ENCODE measurements at regions not wholly inside any gene's neighbourhood (a gene's known extent, or its start where the extent isn't known, plus 50 kb on each side); places are given as distances from the start of the nearest gene placed in this dataset.

DNA sequence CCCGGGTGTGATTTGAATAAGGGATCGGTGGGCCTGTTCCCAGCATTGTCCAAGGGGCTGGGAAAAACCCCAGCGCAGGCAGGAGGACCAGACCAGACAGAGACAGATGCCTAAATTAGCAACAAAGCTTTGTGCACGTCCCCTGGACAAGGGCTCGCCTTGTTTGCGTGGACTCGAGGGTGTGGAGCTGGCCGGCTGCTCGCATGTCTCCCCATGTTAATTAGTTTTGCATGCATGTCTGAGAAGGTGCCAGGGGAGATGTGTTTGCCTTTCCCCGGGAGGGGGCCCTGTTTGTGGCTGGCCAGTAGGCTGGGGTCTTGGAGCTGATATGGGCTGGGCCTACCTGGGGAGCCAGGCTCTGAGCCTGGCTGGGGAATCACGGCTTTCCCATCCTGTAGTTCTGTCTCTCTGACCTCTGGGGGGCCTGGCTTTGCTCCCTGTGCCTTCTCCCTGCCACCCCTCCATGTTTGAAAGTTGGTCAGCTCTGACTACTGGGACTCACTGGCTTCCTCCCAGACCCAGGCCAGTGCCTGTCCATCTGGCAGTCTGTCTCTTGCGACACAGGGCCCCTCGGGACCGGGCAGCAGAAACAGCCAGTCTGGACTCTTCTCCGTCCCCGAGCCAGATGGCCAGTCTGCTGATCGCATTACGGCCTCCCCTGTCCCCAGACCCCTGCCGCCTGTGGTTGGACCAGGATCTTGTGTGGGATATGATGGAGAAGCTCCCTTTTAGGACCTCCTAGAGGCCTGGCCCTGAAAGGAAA lies 55.4 kb upstream of the POLG start:
- no peaks in the 10 kb centered on the region for H3K79me2 ChIP-seq (ENCODE audit: control insufficient read depth, low read length)
- no peak overlapping the region for H3K27ac ChIP-seq (ENCODE audit: low read depth, low read length)
- H3F3A ChIP-seq (ENCODE audit: control insufficient read depth, insufficient read depth) = no peaks in the 10 kb centered on the region
- peaks cover 26% of the 10 kb centered on the region for H3K27me3 ChIP-seq (ENCODE audit: control insufficient read depth, low read length)
- no peaks in the 10 kb centered on the region for H3K36me3 ChIP-seq (ENCODE audit: control insufficient read depth, low read length)
- H3K4me3 ChIP-seq (ENCODE audit: low read length) = no peak overlapping the region
- H4K20me1 ChIP-seq (ENCODE audit: control insufficient read depth, insufficient read depth, low read depth, low read length) = no peaks in the 10 kb centered on the region
- no peaks in the 10 kb centered on the region for H3K9me3 ChIP-seq (ENCODE audit: control insufficient read depth, insufficient read depth, low read length)
- no peaks in the 10 kb centered on the region for H3K4me1 ChIP-seq (ENCODE audit: control insufficient read depth, low read length)
- TF ChIP-seq, protein P1, sequence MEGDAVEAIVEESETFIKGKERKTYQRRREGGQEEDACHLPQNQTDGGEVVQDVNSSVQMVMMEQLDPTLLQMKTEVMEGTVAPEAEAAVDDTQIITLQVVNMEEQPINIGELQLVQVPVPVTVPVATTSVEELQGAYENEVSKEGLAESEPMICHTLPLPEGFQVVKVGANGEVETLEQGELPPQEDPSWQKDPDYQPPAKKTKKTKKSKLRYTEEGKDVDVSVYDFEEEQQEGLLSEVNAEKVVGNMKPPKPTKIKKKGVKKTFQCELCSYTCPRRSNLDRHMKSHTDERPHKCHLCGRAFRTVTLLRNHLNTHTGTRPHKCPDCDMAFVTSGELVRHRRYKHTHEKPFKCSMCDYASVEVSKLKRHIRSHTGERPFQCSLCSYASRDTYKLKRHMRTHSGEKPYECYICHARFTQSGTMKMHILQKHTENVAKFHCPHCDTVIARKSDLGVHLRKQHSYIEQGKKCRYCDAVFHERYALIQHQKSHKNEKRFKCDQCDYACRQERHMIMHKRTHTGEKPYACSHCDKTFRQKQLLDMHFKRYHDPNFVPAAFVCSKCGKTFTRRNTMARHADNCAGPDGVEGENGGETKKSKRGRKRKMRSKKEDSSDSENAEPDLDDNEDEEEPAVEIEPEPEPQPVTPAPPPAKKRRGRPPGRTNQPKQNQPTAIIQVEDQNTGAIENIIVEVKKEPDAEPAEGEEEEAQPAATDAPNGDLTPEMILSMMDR (IDR thresholded peaks at IDR 0.05; ENCODE audit: low read depth, low read length, poor library complexity, severe bottlenecking) = no peak
- TF ChIP-seq EZH2phosphoT487 (IDR thresholded peaks at IDR 0.05; ENCODE audit: borderline replicate concordance, low read length) = no peak
- no peak overlapping the region for H3K4me2 ChIP-seq (ENCODE audit: low read length)
- H3K9me2 ChIP-seq (replicated peaks; ENCODE audit: control insufficient read depth, low read length) = no peaks in the 10 kb centered on the region

DNA sequence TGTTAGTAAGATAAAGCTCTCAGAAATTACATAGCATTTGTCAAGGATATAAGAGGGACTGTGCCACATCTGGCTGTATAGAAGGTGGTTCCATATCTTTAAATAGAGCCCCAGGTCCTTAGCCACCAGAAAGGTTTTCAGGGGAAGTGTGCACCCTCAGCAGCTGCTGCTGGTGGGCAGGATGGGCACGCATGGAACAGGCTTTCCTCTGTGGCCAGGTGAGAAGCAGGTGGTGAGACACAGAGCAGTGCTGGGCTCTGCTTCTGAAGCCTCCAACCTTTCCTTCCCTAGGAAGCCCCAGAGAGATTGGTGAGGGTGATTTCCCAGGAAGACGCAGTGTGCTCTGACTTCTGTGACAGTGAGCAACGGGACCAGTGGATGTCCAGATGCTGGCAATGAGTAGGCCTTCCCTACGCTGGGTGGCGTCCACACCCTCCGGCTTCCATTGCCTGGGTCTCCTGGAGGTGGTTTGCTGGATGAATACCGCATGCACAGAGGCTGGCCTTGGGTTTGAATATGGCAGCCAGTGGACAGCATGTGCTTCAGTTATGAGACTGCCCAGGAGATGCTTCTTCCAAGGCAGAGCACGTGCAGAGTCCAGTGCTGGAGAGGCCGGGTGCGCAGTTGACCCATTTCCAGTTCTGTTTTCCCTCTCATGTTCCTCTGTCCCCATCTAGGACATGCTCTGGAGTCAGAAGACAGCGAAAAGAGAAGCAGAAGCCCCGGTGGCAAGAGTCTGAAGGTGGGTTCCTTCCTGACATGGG lies 52.7 kb upstream of the POLG start:
- Histone ChIP-seq H3K27me3 (ENCODE audit: control insufficient read depth, low read length) (peaks cover 10% of the 10 kb centered on the region), H3F3A (ENCODE audit: control insufficient read depth, insufficient read depth) (no peaks in the 10 kb centered on the region), H3K9me3 (ENCODE audit: control insufficient read depth, insufficient read depth, low read length) (no peaks in the 10 kb centered on the region), H3K79me2 (ENCODE audit: control insufficient read depth, low read length) (no peaks in the 10 kb centered on the region), H3K27ac (ENCODE audit: low read depth, low read length) (no peak overlapping the region), H3K4me3 (ENCODE audit: low read length) (no peak overlapping the region), H3K4me1 (ENCODE audit: control insufficient read depth, low read length) (no peaks in the 10 kb centered on the region), H4K20me1 (ENCODE audit: control insufficient read depth, insufficient read depth, low read depth, low read length) (no peaks in the 10 kb centered on the region), H3K9me2 (replicated peaks; ENCODE audit: control insufficient read depth, low read length) (no peaks in the 10 kb centered on the region), H3K4me2 (ENCODE audit: low read length) (no peak overlapping the region), H3K36me3 (ENCODE audit: control insufficient read depth, low read length) (no peaks in the 10 kb centered on the region)
- TF ChIP-seq, protein P1 (IDR thresholded peaks at IDR 0.05; ENCODE audit: low read depth, low read length, poor library complexity, severe bottlenecking) = no peak
- TF ChIP-seq EZH2phosphoT487 (IDR thresholded peaks at IDR 0.05; ENCODE audit: borderline replicate concordance, low read length) = no peak

DNA sequence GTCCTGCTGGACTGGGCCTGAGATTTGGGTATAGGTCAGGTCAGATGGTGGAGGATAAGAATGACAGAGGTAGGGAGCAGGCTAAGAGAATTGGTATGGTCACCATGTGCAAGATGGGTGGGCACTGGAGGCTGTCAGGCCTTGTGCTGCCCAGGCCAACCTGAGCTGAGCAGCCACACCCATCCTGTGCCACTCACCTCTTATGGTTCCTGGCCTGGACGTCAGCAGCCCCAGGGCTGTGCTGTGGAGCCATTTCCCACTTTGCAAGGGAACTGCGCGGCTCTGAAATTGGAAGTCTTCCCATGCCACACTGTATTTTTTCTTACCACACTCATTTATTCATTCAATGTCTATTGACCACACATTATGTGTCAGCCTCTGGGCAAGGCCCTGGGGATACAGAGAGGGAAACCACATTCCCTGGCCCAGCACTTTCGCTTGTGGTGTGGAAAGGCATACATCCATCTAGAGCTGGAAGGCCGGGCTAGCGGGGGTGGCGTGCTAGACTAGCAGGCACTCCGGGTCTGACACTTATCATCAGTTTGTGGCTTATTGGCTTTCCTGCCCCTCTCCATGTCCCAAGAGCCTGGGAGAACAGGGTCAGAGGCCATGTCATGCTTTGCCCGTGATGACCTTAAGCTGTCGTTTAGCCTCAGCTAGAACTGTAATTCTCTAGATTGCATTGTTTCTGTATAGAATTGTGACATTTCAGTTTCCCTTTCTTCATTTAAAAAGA lies 51.1 kb upstream of the POLG start:
- Histone ChIP-seq H3F3A (ENCODE audit: control insufficient read depth, insufficient read depth) (no peaks in the 10 kb centered on the region), H4K20me1 (ENCODE audit: control insufficient read depth, insufficient read depth, low read depth, low read length) (no peaks in the 10 kb centered on the region), H3K79me2 (ENCODE audit: control insufficient read depth, low read length) (no peaks in the 10 kb centered on the region), H3K4me1 (ENCODE audit: control insufficient read depth, low read length) (no peaks in the 10 kb centered on the region), H3K4me2 (ENCODE audit: low read length) (no peak overlapping the region), H3K9me2 (replicated peaks; ENCODE audit: control insufficient read depth, low read length) (no peaks in the 10 kb centered on the region), H3K36me3 (ENCODE audit: control insufficient read depth, low read length) (no peaks in the 10 kb centered on the region), H3K9me3 (ENCODE audit: control insufficient read depth, insufficient read depth, low read length) (no peaks in the 10 kb centered on the region), H3K27me3 (ENCODE audit: control insufficient read depth, low read length) (peaks cover 16% of the 10 kb centered on the region), H3K4me3 (ENCODE audit: low read length) (no peak overlapping the region), H3K27ac (ENCODE audit: low read depth, low read length) (no peak overlapping the region)
- TF ChIP-seq, protein P1 (IDR thresholded peaks at IDR 0.05; ENCODE audit: low read depth, low read length, poor library complexity, severe bottlenecking) = no peak
- no peak for TF ChIP-seq EZH2phosphoT487 (IDR thresholded peaks at IDR 0.05; ENCODE audit: borderline replicate concordance, low read length)
